GM21619 (cell line): ENCODE measurements at regions not wholly inside any gene's neighbourhood (a gene's known extent, or its start where the extent isn't known, plus 50 kb on each side); places are given as distances from the start of the nearest gene placed in this dataset.

Experiments
- ATAC-seq: cut with Tn5 transposase; IDR thresholded peaks from one replicate; pipeline ENCODE4 v1.9.1; 2021; ENCODE audit not compliant: unreplicated experiment

DNA sequence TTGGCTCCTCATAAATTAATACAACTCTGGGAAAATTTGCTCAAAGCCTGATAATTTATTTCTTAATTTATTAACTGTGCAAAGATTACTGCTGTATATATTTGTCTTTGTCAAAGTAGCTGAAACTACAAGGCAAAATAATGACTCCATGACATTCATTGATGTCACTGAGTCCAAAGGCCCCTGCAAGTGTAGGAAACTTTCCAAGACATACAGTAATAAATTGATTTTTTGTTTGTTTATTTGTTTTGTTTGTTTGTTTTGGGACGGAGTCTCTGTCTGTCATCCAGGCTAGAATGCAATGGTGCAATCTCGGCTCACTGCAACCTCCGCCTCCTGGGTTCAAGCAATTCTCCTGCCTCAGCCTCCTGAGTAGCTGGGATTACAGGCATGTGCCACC lies 96.8 kb upstream of the LPP start:
- no peak for ATAC-seq

DNA sequence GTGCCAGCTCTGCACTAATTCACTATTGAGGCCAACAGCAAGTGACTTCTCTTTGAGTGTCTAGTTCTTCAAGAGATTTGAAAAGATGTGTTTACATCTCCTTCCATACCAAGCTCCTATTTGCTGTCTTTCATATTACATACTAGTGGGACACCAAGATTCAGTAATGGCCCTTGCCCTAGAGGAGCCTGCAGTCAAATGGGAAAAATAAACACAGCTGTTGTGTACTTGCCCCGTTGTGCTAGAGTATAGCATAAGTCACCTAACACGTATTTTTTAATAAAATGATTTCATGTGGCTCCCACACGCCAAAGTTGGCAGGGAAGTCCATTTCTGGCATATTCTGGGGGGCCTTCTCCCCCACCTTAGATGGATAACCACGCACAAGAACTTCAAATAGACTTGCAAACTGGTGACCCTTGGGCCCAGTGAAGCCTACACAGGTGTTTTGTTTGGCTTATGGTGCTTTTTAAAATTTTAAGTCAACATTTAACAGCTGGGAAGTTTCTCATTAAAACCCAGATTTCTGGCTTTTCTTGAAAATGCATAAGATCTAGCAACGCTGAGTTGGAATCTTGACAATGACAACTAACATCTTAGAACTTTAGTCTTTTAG lies 95.3 kb upstream of the LPP start:
- no peak for ATAC-seq

DNA sequence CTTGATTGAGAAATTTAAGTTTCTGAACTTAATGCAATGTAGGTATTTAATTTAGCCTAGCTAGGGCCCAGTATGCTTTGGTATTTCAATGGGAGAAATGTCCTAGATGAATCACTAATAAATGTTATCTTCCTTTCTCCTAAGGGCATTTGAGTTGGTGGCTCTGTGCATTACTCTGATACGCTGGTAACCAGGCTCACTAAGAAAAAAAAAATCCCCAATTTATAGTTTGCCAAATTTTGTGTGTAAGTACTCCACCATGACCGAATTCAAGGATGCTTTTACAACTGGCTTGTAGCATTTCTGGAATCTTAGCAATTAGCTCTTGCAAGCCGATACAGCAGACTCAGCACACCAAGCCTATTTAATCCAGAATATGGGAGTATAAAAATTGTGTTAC lies 94.6 kb upstream of the LPP start:
- no peak for ATAC-seq

DNA sequence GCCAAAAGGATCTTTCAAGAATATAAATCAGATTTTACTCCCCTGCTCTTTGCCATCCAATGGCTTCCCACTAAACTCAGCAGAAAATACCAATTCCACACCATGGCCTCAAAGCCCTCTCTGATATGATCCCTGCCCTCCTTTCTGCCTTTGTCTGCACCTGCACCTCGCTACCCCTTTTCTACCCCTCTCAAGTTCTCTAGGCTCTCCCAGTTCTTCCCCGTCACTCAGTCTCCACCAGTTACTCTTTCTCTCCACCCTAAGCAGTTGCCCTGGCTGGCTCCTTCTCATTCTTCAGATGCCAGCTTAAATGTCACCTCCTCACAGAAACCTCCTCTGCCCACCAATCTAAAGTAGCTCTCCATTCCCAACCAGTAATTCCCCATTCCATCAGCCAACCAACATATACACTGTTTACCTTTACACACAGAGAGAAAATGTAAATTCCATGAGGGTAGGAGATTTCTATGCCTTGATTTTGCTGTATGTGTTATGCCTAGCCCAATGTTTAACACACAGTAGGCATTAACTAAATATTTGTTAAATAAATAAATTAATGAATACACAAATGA lies 93.6 kb upstream of the LPP start:
- ATAC-seq, result no peak

DNA sequence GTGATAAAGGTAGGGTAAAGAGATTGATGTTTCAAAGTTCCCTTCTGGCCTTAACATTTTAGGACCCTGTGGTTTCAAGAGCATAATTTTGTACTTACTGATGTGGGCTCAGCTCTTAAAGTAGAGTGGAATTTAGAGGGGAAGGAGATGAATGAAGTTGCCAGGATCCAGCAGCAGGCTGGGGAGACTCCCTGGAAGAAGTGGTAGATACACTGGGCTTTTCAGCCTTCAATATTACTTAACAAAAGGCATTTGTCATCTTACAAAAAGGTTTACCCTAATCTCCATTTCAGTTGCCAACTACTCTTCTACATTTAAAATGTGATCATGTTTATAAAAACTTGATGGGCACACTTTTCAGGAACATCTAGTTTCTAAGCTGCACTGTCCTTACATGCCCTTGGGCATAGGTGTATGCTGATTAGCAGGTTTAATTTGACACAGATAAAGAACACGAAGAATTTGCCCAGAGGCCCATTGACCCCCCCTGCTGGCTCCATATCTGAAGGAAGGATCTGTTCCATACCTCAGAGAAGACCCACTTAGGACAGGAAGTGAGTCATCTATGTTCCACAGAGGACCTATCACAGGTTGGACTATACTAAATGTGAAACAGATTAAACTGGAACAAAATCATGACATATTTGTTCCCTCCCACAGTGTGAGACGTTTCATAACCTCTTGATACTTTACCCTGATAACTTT lies 93.0 kb upstream of the LPP start:
- no peak for ATAC-seq

DNA sequence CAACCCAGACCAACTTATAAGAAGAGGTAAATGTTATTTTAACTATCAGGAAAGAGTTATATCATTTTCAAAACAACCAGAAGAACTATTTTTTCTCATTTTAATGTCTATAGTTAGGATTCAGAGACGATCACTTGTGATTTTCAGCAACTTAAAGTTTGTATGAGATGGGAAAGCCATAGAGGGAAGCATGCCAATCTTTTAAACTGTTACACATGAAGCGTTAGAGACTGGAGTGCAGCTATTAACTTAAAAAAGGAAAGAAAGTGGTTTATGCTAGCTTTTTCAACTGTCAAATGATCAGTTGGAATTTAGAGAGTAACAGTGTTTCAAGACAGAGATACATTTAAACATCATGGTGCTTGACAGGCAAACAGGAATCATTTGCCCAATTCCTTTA lies 91.7 kb upstream of the LPP start:
- no peak for ATAC-seq

DNA sequence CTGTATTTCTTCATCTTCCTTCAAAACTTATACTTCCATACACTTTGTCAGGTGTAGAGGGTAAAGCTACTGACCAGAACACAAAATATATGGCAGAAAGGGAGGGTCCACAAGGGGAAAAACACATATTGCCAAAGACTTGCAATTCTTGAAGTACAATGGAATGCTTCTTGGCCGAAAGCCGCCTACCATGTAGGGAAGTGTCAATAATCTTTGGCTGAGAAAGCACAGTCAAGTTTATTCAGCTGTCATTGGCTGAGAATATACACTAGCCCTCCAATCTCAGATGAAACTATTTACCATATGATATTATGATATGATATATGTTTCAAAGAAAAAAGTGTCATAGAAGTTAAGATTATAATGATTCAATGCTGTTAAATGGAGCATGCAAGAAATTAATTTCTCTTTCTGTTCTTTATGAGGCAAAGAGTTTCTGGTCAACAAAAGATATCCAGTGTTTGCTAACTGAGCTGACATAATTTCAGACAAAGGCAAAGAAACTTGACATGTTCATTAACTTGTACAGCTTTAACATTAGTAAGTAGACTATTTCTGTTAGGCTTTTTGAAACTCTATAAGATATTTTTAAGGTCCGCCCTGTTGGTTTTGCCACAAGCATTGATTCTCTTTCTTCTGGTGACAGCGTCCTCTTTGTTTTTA lies 89.0 kb upstream of the LPP start:
- no peak for ATAC-seq

DNA sequence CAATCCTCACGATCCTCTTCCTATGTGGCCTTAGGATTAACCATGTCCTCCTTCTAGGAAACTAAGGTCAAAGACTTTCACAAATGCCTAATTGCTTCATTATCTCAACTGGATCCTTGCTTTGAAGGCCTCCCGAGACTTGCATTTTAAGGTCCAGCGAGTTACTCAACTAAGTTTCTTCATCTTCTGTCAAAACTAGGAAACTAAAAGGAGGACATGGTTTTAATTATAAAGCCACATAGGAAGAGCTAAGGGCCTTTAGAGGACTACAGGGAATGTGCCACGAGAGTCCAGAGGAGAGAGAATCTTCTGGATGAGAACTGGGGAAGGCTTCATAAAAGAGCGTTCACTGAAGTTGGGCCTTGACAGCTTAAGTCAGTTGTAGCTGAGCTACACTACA lies 87.8 kb upstream of the LPP start:
- no peak for ATAC-seq

DNA sequence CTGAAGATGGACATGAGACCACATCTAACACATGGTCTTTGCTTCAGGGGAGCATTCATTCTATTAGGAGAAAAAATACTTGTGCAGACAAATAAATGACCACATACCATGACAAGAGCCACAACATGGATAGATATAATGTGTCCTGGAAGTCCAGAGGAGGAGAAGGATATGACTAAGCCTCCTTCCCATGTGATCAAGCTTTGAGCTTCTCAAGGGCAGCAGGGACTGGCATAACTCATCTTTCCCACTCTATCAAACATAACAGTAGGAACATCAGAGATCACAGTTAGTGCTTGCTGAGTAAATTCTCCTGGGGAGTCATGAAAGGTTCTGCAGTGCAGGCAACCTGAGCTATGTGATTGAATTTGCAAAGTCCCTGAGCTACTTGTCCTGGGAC lies 86.0 kb upstream of the LPP start:
- ATAC-seq, result no peak

DNA sequence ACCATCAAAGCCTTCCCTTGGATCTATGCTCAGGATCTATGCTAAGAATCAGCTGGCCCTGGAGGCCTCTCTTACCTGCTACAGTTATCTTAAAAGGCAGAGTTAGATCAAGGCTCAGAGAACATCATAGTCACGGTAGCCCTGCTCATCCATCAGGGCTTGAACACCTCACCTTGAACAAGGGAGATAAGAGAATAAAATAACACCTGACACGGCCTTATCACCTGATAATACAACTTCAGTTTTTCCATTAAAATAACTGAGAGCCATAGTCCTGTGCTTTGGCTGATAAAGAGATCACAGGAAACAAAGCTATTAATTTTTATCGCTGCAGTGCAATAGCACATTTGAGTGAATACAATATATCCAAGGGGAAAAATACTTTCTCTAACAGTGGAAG lies 85.6 kb upstream of the LPP start:
- ATAC-seq, result no peak

DNA sequence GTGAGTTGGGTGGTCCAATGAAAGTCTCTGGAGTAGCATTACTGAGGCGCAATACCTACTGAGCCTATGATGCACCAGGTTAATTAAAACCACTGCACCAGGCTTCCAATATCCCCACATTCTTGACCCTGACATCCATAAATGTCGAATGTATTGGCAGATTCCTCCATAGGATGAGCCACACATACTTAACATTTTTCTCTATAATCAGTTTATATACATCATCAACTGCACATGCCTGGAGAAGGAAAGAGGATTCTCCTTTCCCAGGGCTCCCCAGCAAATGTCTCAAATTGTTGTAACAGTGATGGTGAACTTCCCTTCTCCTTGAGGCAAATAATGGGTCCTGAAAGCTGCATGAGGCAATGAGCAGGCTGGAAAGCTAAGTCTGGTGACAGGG lies 82.3 kb upstream of the LPP start:
- ATAC-seq, result no peak

DNA sequence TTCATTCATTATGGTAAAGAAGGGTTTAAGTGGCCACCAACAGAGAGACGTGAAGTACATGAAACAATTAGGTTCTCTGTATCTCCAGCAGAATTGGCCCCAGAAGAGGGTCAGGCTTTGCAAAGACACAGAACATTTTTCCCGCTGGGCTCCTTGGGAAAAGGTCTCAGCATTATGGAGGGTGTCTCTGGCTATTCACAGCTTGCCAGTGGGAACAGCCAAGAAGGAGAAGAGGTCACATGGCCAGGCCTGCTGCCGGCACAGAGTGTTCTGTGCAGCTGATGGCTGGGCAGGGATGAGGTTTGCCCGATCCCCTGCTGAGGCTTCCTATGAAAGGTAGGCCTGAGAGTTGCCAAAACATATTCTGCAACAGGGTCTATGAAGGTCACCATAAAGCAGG lies 77.8 kb upstream of the LPP start:
- no peak for ATAC-seq

DNA sequence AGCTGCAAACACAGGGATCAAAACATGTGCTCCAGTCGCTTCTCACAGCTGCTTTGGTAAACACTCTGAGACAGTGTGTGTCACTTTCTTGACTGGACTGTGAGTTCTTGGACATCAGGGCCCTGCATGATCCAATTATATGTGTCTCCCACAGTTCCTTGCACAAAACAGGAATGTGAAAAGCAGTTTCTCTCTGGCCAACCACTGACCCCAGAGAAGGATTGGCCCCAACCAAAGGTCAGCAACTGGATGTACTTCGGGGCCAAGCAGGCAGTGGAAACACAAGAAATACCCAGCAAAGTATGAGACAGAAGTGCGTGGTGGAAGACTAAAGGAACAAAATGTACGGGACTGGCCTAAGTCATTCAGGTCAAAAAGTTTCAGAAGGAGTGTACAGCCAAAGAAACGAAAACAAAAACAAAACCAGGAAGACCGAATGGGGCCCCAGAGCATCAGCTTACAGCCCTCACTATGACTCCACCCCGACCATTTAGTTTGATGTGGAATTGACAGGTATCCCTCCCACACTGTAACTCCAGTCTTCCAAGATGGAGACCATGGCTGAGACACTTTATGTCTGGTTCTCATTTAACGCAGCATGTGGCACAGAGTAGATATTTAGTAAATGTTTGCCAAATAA lies 76.7 kb upstream of the LPP start:
- ATAC-seq, result no peak

DNA sequence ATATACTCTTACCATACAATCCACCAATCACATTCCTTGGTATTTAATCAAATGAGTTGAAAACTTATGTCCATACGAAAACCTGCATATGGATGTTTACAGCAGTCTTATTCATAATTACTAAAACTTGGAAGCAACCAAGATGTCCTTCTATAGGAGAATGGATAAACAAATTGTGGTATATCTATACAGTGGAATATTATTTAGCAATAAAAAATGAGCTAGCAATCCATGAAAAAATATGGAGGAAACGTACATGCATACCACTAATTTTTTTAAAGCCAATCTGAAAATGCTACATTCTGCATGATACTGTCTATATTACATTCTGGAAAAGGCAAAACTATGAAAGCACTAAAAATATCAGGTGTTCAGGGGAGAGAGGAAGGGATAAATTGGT lies 73.9 kb upstream of the LPP start:
- no peak for ATAC-seq

DNA sequence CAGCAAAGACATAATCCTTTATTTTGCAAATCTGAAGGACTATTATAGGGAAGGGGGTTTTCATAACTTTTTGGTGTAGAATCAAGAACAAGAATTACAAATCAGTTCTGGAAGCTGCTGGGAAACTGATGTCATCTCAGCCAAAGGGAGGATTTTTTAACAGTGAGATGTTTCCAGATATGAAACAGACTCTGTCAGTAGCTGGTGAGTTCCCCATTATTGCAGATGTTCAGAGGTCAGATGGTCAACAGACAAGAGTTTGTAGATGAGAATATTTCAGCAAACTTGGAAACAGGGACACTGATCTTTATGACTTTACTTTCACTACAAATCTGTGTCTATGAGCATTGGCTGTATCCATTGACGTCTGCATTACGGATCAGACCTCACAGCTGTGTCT lies 71.9 kb upstream of the LPP start:
- ATAC-seq, result no peak

DNA sequence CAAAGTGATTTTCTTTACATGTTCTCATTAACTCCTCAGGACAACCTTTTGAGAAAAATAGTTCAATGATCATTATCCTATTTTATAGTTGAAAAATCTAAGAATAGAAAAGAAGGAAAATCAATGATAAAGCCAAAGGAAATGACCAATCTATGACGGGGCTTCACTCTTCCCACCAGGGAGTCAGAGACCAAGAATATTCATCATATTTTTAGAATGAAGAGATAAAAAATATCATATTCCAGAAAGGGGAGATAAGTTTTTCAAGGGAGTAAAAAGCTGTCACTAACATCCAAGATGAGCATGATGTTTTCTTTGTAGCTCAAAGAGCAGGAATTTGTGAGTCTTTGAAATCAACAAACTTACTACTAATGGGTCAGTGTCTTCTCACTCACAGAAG lies 71.5 kb upstream of the LPP start:
- no peak for ATAC-seq

DNA sequence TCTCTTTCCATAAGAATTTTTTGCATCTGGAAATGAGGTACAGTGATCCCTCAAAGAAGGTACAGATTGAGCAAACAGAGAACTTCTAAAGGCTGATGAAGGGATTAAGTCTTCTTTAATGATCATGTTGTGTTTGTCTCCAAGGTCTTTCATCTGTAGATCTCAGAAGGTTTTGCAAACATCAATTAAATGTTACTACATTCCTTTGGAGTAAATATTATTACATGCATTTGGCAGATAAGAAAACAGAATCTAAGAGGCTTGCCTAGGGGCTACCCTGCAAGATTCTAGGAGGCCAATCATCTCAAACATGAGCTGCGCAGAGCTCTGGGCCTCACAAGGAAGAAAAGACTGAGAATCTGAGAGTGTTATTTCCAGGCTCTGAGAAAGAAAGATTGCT lies 70.9 kb upstream of the LPP start:
- no peak for ATAC-seq

DNA sequence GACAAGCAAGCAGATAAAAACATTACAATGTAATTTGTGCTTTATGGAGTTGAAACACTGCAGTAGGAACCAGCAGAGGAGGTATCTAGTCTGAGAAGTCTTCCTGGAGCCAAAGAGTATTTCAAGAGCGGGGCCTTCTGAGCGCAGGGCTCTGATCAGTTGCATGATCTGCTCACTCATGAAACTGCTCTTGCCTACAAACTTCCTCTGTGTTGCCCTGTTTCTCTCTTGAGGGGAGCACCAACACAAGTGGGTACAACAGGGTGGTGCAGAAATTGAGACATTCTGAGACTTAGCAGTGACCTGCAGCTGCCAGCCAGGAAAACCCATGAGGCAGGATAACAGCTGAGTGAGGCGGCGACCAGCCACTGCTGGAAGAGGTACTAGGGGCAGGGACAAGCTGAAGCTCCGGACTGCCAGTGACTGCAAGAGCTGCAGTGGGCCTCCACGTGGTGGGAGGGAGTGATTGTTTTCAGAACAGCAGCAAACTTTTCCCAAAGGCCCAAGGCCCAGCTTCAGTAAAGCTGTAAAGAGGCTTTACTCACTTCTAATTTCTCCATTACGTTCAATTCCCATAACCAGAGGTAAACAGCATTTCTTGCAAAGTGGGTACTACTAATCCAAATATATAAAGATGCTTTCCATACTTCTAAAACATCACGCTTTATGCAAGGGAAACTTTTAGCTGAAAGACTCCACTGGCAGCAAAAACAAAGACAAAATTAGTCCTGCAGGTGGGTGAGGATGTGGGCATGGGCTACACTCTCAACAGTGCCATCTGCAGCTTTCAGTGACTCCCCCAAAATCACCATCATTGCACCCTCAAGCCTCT lies 69.0 kb upstream of the LPP start:
- ATAC-seq, result no peak

DNA sequence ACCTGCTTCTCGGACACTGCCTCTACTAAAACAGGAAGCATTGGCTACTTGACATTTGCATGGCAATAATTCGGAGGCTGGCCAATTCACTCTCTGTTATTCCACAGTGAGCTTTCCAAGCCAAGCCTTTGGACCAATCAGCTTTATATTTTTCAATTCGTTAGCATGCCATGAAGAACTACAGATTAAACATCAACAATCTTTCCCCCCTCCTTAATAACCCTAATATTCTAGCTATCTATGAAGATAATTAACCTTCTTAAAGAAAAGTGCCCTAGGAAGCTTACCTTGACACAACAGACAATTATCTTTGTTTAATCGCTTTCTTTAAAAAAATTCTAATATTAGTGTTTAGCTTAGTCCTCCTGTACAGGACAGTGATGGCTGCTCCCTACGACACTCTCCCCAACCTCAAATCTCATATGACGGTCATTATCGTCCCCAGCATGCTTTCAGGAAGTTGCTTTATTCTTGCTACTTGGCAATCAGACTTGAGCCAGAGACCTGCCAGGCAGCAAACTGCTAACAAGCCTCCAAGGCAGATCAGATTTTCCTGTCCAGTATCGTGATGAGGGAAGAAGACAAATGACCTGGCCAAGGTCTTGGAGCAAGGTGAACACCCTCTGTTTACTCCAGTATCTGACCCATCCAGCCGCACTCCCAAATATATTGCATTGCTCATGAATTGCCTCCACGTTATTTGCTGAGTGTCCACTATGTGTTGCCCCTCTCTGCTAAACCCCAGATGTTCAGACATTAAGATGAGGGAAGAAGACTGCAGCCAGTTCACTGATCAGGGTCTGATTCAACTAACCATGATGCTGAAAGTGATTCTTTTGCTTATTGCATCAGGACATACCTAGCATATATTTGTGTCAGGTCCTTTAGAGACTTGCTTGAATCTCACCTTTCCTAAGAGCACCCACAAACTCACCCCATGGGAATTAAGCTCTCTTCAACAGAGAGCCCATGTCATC lies 68.1 kb upstream of the LPP start:
- no peak for ATAC-seq
